Neural cell (in vitro differentiated cells): ENCODE measurements at regions not wholly inside any gene's neighbourhood (a gene's known extent, or its start where the extent isn't known, plus 50 kb on each side); places are given as distances from the start of the nearest gene placed in this dataset.
"Not testable (repeated sequence)": the region's sequence is repeated elsewhere in the genome, so short reads cannot be mapped to it uniquely, and the experiment has no call there.

Experiments used
- H2AFZ ChIP-seq: fragments of 200-600, 300-800 bp; sonication (generic), shearing (Covaris generic); 2 replicates; pipeline ENCODE4 v1.6.0; 2014; ENCODE audit warnings: low read depth, mild to moderate bottlenecking, antibody characterized with exemption, low read length, moderate library complexity
- H3F3A ChIP-seq: fragments of 200-600 bp; shearing (Covaris generic); 2 replicates; pipeline ENCODE4 v1.6.1; 2016; ENCODE audit warnings: mild to moderate bottlenecking, moderate library complexity, mixed read lengths, antibody characterized with exemption, low read length; ENCODE audit not compliant: insufficient read depth, poor library complexity, severe bottlenecking
- H3K27ac ChIP-seq: fragments of 200-600, 300-800 bp; sonication (generic), shearing (Covaris generic); 2 replicates; pipeline ENCODE4 v1.5.1; 2014; ENCODE audit warnings: mild to moderate bottlenecking, low read length, moderate library complexity
- H3K27me3 ChIP-seq: fragments of 300-800, 200-600 bp; sonication (generic), shearing (Covaris generic); 2 replicates; pipeline ENCODE4 v1.6.0; 2014; ENCODE audit warnings: mild to moderate bottlenecking, low read depth, low read length, moderate library complexity; ENCODE audit not compliant: insufficient read depth
- H3K36me3 ChIP-seq: fragments of 300-800, 200-600 bp; sonication (generic), shearing (Covaris generic); 2 replicates; pipeline ENCODE4 v1.5.1; 2014; ENCODE audit warnings: mild to moderate bottlenecking, antibody characterized with exemption, low read length, moderate library complexity; ENCODE audit not compliant: insufficient read depth
- H3K4me2 ChIP-seq: fragments of 300-800, 200-600 bp; sonication (generic), shearing (Covaris generic); 2 replicates; pipeline ENCODE4 v1.6.0; 2014; ENCODE audit warnings: mild to moderate bottlenecking, low read length
- H3K4me3 ChIP-seq: fragments of 300-800, 200-600 bp; sonication (generic), shearing (Covaris generic); 2 replicates; pipeline ENCODE4 v1.5.1; 2014; ENCODE audit warnings: mild to moderate bottlenecking, low read length, moderate library complexity
- H3K79me2 ChIP-seq: fragments of 200-600 bp; shearing (Covaris generic); replicated peaks from 2 replicates; pipeline ENCODE4 v1.6.0; 2014; ENCODE audit warnings: mild to moderate bottlenecking, low read length, moderate library complexity; ENCODE audit not compliant: insufficient read depth
- H3K9ac ChIP-seq: fragments of 300-800, 200-600 bp; sonication (generic), shearing (Covaris generic); 2 replicates; pipeline ENCODE4 v1.6.1; 2016; ENCODE audit warnings: mild to moderate bottlenecking, low read length, mixed read lengths
- H3K9me2 ChIP-seq: fragments of 200-600 bp; shearing (Covaris generic); 2 replicates; pipeline ENCODE4 v1.6.1; 2016; ENCODE audit warnings: mild to moderate bottlenecking, low read length, mixed read lengths; ENCODE audit not compliant: insufficient read depth
- H3K9me3 ChIP-seq: fragments of 200-600, 300-800 bp; sonication (generic), shearing (Covaris generic); 2 replicates; pipeline ENCODE4 v1.6.1; 2016; ENCODE audit warnings: mild to moderate bottlenecking, mixed run types, low read length, moderate library complexity, mixed read lengths
- H4K20me1 ChIP-seq: fragments of 200-600 bp; shearing (Covaris generic); 2 replicates; pipeline ENCODE4 v1.6.1; 2016; ENCODE audit warnings: mild to moderate bottlenecking, mixed run types; ENCODE audit not compliant: insufficient read depth
- EP300 ChIP-seq: fragments of 450-650 bp; conservative IDR thresholded peaks from 2 replicates; pipeline ENCODE4 v1.6.1; 2014; ENCODE audit warnings: antibody characterized with exemption, mild to moderate bottlenecking, moderate library complexity; ENCODE audit not compliant: poor library complexity, severe bottlenecking
- EZH2 ChIP-seq: fragments of 200-600, 300-800 bp; shearing (Covaris generic), sonication (generic); IDR thresholded peaks from 2 replicates; pipeline ENCODE4 v1.6.1; 2014; ENCODE audit warnings: antibody characterized with exemption, low read length, borderline replicate concordance, mild to moderate bottlenecking; ENCODE audit not compliant: insufficient read depth, poor library complexity, severe bottlenecking
- MXI1 ChIP-seq: fragments of 450-650 bp; conservative IDR thresholded peaks from 2 replicates; pipeline ENCODE4 v1.6.1; 2014; ENCODE audit warnings: antibody characterized with exemption, mild to moderate bottlenecking; ENCODE audit not compliant: poor library complexity, severe bottlenecking
- POLR2AphosphoS5 ChIP-seq: IDR thresholded peaks from 2 replicates; pipeline ENCODE4 v1.6.1; 2012
- RAD21 ChIP-seq: fragments of 450-650 bp; conservative IDR thresholded peaks from 2 replicates; pipeline ENCODE4 v1.6.1; 2014; ENCODE audit warnings: antibody characterized with exemption, mild to moderate bottlenecking, moderate library complexity
- SMC3 ChIP-seq: fragments of 450-650 bp; conservative IDR thresholded peaks from 2 replicates; pipeline ENCODE4 v1.6.1; 2014; ENCODE audit warnings: antibody characterized with exemption, mild to moderate bottlenecking, moderate library complexity; ENCODE audit not compliant: poor library complexity
- TAF1 ChIP-seq: IDR thresholded peaks from 2 replicates; pipeline ENCODE4 v1.6.1; 2012; ENCODE audit warnings: low read depth
- TF ChIP-seq, protein P1 (sequence below): fragments of 450-650 bp; IDR thresholded peaks from 2 replicates; pipeline ENCODE4 v1.5.1; 2014; ENCODE audit warnings: antibody characterized with exemption, mild to moderate bottlenecking, moderate library complexity; ENCODE audit not compliant: poor library complexity, severe bottlenecking
- TF ChIP-seq, protein P2 (sequence below): IDR thresholded peaks from 2 replicates; pipeline ENCODE4 v1.6.1; 2012; ENCODE audit warnings: borderline replicate concordance

DNA sequence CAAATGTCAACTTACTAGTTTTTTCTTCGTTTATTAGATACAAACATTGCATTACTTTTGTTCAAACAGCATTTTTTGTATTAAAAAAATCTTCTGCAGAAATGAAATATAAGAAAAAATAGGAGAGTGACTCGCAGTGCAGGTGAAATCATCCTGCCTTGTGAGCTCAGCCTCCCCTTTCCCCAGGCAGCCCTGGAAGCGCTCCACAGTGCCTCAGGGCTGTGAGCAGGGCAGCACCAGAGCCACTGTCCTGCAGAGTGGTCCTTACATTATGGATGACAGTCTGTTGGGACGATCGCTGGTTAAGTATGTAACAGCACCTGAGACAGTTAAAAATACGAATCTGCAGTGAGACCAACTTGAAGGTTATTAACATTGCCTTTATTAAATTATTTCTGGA lies 695.4 kb upstream of the POM121L12 start:
- Histone ChIP-seq H2AFZ (no peak overlapping the region), H3K9ac (no peak overlapping the region), H3K27ac (no peak overlapping the region), H3K27me3 (no peaks in the 10 kb centered on the region), H3K79me2 (no peaks in the 10 kb centered on the region), H4K20me1 (no peaks in the 10 kb centered on the region), H3K9me2 (no peaks in the 10 kb centered on the region), H3K4me3 (no peak overlapping the region), H3K4me2 (no peak overlapping the region), H3K36me3 (no peaks in the 10 kb centered on the region), H3K9me3 (no peaks in the 10 kb centered on the region), H3F3A (no peaks in the 10 kb centered on the region)
- no peak for TF ChIP-seq EP300
- TF ChIP-seq, protein P1, sequence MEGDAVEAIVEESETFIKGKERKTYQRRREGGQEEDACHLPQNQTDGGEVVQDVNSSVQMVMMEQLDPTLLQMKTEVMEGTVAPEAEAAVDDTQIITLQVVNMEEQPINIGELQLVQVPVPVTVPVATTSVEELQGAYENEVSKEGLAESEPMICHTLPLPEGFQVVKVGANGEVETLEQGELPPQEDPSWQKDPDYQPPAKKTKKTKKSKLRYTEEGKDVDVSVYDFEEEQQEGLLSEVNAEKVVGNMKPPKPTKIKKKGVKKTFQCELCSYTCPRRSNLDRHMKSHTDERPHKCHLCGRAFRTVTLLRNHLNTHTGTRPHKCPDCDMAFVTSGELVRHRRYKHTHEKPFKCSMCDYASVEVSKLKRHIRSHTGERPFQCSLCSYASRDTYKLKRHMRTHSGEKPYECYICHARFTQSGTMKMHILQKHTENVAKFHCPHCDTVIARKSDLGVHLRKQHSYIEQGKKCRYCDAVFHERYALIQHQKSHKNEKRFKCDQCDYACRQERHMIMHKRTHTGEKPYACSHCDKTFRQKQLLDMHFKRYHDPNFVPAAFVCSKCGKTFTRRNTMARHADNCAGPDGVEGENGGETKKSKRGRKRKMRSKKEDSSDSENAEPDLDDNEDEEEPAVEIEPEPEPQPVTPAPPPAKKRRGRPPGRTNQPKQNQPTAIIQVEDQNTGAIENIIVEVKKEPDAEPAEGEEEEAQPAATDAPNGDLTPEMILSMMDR: no peak
- TF ChIP-seq, protein P2, sequence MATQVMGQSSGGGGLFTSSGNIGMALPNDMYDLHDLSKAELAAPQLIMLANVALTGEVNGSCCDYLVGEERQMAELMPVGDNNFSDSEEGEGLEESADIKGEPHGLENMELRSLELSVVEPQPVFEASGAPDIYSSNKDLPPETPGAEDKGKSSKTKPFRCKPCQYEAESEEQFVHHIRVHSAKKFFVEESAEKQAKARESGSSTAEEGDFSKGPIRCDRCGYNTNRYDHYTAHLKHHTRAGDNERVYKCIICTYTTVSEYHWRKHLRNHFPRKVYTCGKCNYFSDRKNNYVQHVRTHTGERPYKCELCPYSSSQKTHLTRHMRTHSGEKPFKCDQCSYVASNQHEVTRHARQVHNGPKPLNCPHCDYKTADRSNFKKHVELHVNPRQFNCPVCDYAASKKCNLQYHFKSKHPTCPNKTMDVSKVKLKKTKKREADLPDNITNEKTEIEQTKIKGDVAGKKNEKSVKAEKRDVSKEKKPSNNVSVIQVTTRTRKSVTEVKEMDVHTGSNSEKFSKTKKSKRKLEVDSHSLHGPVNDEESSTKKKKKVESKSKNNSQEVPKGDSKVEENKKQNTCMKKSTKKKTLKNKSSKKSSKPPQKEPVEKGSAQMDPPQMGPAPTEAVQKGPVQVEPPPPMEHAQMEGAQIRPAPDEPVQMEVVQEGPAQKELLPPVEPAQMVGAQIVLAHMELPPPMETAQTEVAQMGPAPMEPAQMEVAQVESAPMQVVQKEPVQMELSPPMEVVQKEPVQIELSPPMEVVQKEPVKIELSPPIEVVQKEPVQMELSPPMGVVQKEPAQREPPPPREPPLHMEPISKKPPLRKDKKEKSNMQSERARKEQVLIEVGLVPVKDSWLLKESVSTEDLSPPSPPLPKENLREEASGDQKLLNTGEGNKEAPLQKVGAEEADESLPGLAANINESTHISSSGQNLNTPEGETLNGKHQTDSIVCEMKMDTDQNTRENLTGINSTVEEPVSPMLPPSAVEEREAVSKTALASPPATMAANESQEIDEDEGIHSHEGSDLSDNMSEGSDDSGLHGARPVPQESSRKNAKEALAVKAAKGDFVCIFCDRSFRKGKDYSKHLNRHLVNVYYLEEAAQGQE: no peak
- TF ChIP-seq MXI1: no peak
- TF ChIP-seq EZH2: no peak
- TF ChIP-seq SMC3: no peak
- TF ChIP-seq RAD21: no peak
- no peak for TF ChIP-seq TAF1
- TF ChIP-seq POLR2AphosphoS5: no peak

DNA sequence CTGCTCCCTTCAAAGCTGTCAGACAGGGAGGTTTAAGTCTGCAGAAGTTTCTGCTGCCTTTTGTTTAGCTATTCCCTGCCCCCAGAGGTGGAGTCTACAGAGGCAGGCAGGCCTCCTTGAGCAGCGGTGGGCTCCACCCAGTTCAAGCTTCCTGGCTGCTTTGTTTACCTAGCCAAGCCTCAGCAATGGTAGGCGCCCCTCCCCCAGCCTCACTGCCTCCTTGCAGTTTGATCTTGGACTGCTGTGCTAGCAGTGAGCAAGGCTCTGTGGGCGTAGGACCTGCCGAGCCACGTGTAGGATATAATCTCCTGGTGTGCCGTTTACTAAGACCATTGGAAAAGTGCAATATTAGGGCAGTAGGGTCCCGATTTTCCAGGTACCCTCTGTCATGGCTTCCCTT lies 707.1 kb upstream of the POM121L12 start:
- not testable (repeated sequence) for H3K27me3 ChIP-seq, H4K20me1 ChIP-seq, H3K4me2 ChIP-seq, H3K9me2 ChIP-seq, H2AFZ ChIP-seq, H3K9ac ChIP-seq, H3K79me2 ChIP-seq, H3K27ac ChIP-seq, H3F3A ChIP-seq, H3K4me3 ChIP-seq, H3K36me3 ChIP-seq, H3K9me3 ChIP-seq

DNA sequence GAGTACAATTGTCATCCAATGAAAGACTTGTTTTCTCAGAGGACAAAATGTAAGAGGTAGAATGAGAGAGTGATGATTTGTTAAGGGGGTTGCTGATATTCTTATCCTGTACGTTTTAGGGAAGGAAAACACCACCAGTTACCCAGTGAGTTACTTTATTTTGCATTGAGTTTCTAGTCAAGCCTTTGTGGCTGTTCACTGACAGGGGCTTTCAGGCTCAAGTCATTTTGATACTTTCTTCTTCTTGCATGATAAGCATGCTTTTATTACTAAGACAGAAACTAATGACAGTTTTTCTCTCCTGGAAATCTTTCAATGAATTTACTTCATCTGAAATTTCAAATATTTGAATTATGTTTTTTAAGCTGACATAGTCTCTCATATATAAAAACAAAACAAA lies 710.2 kb upstream of the POM121L12 start:
- H3F3A ChIP-seq: no peaks in the 10 kb centered on the region
- H3K36me3 ChIP-seq: no peaks in the 10 kb centered on the region
- no peak overlapping the region for H3K9ac ChIP-seq
- no peak overlapping the region for H3K4me3 ChIP-seq
- H3K27me3 ChIP-seq: no peaks in the 10 kb centered on the region
- no peak overlapping the region for H3K4me2 ChIP-seq
- H3K79me2 ChIP-seq: no peaks in the 10 kb centered on the region
- H3K27ac ChIP-seq: no peak overlapping the region
- TF ChIP-seq SMC3 (no peak), RAD21 (no peak), EZH2 (no peak), TAF1 (no peak), MXI1 (no peak), POLR2AphosphoS5 (no peak), EP300 (no peak)
- TF ChIP-seq, protein P2: no peak
- TF ChIP-seq, protein P1: no peak
- H4K20me1 ChIP-seq: no peaks in the 10 kb centered on the region
- H3K9me2 ChIP-seq: no peaks in the 10 kb centered on the region
- no peak overlapping the region for H2AFZ ChIP-seq
- no peaks in the 10 kb centered on the region for H3K9me3 ChIP-seq
